IMR-90 (cell line): ENCODE measurements at regions not wholly inside any gene's neighbourhood (a gene's known extent, or its start where the extent isn't known, plus 50 kb on each side); places are given as distances from the start of the nearest gene placed in this dataset.
A peak's percentile ranks its signal among the peaks of the same experiment; 100 is the strongest.

Source experiments
- BHLHE40 ChIP-seq: fragments of 150-350 bp; IDR thresholded peaks from 2 replicates; pipeline ENCODE4 v1.6.1; 2016; ENCODE audit warnings: mild to moderate bottlenecking, low read depth, low read length
- CEBPB ChIP-seq: IDR thresholded peaks from 2 replicates; pipeline ENCODE4 v1.6.1; 2012; ENCODE audit warnings: low read depth, low read length, improper control_type of control experiment
- CHD1 ChIP-seq: IDR thresholded peaks from 2 replicates; pipeline ENCODE4 v1.6.1; 2012; ENCODE audit warnings: low read depth, low read length, improper control_type of control experiment
- ELK1 ChIP-seq: fragments of 150-350 bp; IDR thresholded peaks from 2 replicates; pipeline ENCODE4 v1.6.1; 2016; ENCODE audit warnings: low read depth, mild to moderate bottlenecking, low read length, moderate library complexity, borderline replicate concordance
- MAFK ChIP-seq: IDR thresholded peaks from 2 replicates; pipeline ENCODE4 v1.6.1; 2012; ENCODE audit warnings: low read depth, low read length, improper control_type of control experiment
- MAZ ChIP-seq: IDR thresholded peaks from 2 replicates; pipeline ENCODE4 v1.6.1; 2012; ENCODE audit warnings: low read depth, mild to moderate bottlenecking, low read length, improper control_type of control experiment, moderate library complexity, borderline replicate concordance
- MXI1 ChIP-seq: IDR thresholded peaks from 2 replicates; pipeline ENCODE4 v1.6.1; 2012; ENCODE audit warnings: low read depth, mild to moderate bottlenecking, low read length, moderate library complexity, borderline replicate concordance
- POLR2A ChIP-seq: IDR thresholded peaks from 2 replicates; pipeline ENCODE4 v1.6.1; 2012; ENCODE audit warnings: mild to moderate bottlenecking, low read depth, low read length
- RAD21 ChIP-seq: IDR thresholded peaks from 2 replicates; pipeline ENCODE4 v1.6.1; 2012; ENCODE audit warnings: low read length, improper control_type of control experiment
- RCOR1 ChIP-seq: IDR thresholded peaks from 2 replicates; pipeline ENCODE4 v1.6.1; 2012; ENCODE audit warnings: mild to moderate bottlenecking, low read length, improper control_type of control experiment; ENCODE audit not compliant: insufficient replicate concordance
- RFX5 ChIP-seq: IDR thresholded peaks from 2 replicates; pipeline ENCODE4 v1.8.0; 2012; ENCODE audit warnings: low read depth, mild to moderate bottlenecking, low read length, moderate library complexity
- SMC3 ChIP-seq: fragments of 150-350 bp; IDR thresholded peaks from 2 replicates; pipeline ENCODE4 v1.6.1; 2016; ENCODE audit warnings: low read depth, mild to moderate bottlenecking, antibody characterized with exemption, low read length, moderate library complexity
- TF ChIP-seq, protein P1 (sequence below): conservative IDR thresholded peaks from 2 replicates; pipeline ENCODE4 v1.5.1; 2012; ENCODE audit warnings: mild to moderate bottlenecking, low read depth, low read length, improper control_type of control experiment
- TF ChIP-seq, protein P2 (sequence below): fragments of 150-350 bp; IDR thresholded peaks from 2 replicates; pipeline ENCODE4 v1.6.1; 2017; ENCODE audit warnings: mild to moderate bottlenecking, antibody characterized with exemption, low read length, low read depth

- TF ChIP-seq, protein P1, sequence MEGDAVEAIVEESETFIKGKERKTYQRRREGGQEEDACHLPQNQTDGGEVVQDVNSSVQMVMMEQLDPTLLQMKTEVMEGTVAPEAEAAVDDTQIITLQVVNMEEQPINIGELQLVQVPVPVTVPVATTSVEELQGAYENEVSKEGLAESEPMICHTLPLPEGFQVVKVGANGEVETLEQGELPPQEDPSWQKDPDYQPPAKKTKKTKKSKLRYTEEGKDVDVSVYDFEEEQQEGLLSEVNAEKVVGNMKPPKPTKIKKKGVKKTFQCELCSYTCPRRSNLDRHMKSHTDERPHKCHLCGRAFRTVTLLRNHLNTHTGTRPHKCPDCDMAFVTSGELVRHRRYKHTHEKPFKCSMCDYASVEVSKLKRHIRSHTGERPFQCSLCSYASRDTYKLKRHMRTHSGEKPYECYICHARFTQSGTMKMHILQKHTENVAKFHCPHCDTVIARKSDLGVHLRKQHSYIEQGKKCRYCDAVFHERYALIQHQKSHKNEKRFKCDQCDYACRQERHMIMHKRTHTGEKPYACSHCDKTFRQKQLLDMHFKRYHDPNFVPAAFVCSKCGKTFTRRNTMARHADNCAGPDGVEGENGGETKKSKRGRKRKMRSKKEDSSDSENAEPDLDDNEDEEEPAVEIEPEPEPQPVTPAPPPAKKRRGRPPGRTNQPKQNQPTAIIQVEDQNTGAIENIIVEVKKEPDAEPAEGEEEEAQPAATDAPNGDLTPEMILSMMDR: peak; percentile 60
- TF ChIP-seq MAFK (no peak), MXI1 (no peak), POLR2A (peak; percentile 41; the same call in 1 of the 2 replicates), SMC3 (peak; percentile 61), CHD1 (no peak), ELK1 (no peak), RAD21 (peak; percentile 79), MAZ (no peak), RCOR1 (no peak), BHLHE40 (no peak), CEBPB (no peak), RFX5 (no peak)
- TF ChIP-seq, protein P2, sequence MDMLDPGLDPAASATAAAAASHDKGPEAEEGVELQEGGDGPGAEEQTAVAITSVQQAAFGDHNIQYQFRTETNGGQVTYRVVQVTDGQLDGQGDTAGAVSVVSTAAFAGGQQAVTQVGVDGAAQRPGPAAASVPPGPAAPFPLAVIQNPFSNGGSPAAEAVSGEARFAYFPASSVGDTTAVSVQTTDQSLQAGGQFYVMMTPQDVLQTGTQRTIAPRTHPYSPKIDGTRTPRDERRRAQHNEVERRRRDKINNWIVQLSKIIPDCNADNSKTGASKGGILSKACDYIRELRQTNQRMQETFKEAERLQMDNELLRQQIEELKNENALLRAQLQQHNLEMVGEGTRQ: no peak
These were observed 272.2 kb downstream of the AUH start for GRCh38 chr9:91089405-91090129.
